ENCODE measurements at regions not wholly inside any gene's neighbourhood (a gene's known extent, or its start where the extent isn't known, plus 50 kb on each side); places are given as distances from the start of the nearest gene placed in this dataset.

DNA sequence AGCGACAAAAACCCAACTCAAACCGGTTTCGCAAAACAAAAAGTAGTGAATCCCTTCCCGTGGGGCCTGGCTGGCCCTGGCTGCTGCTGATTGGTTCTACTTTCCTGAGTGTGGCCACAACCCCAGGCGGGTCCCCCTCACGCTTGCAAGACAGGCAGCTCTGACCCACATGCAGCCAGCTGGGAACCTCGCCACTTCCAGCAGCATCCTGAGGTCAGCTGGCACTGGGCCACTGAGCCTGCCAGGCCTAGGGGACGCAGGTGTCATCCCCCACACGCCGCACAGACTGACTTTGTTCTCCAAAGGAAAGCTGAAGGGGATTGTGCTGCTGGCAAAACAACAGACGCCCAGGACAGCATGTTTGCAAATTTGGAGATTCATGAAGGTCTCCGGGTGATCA lies 111.1 kb downstream of the TPRA1 start:
- DNase-seq (no peak), ATAC-seq (no peak)
- Mint-ChIP-seq H3K36me3 (ENCODE audit: low read depth) (peaks cover 2% of the 10 kb centered on the region), H3K27me3 (peaks cover 69% of the 10 kb centered on the region), H3K4me1 (peaks cover 7% of the 10 kb centered on the region), H3K27ac (no peak overlapping the region), H3K4me3 (no peak overlapping the region)
- no peaks in the 10 kb centered on the region for H3K9me3 ChIP-seq (ENCODE audit: control insufficient read depth, low read length, poor library complexity, severe bottlenecking)

- Mint-ChIP-seq H3K27me3 (peaks cover 67% of the 10 kb centered on the region), H3K36me3 (ENCODE audit: low read depth) (peaks cover 2% of the 10 kb centered on the region)
These were observed 111.6 kb downstream of the TPRA1 start for GRCh38 chr3:127478922-127479321.

DNA sequence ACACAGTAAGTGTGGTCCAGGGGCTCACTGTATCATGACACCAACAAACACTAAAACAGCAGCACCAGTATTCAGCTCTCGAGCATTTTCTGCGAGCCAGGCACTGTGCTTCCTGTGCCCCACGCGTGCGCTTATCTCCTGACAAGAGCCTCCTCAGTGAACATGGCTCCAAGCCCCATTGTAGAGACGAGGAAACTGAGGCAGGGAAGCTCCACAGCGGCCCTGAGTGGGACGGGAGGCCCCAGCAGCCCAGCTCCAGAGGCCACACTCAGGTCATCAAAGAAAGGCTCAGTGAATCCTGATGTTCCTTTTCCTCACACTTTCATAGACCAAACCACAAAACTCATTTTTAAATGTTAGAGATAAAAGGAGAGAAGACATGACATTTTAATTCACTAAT lies 113.1 kb downstream of the TPRA1 start:
- Mint-ChIP-seq H3K36me3 (ENCODE audit: low read depth) (peaks cover 2% of the 10 kb centered on the region), H3K27ac (no peak overlapping the region), H3K27me3 (peaks cover 56% of the 10 kb centered on the region), H3K4me3 (no peak overlapping the region), H3K4me1 (peaks cover 2% of the 10 kb centered on the region)
- ATAC-seq: no peak
- no peaks in the 10 kb centered on the region for H3K9me3 ChIP-seq (ENCODE audit: control insufficient read depth, low read length, poor library complexity, severe bottlenecking)
- DNase-seq: no peak

More at GRCh38 chr3:127478922-127479321, 111.6 kb downstream of the TPRA1 start:
- no peak for ATAC-seq
- H3K9me3 ChIP-seq (ENCODE audit: control insufficient read depth, low read length, poor library complexity, severe bottlenecking): no peaks in the 10 kb centered on the region
- H3K4me1 Mint-ChIP-seq: peaks cover 7% of the 10 kb centered on the region
- H3K4me3 Mint-ChIP-seq: no peak overlapping the region
- DNase-seq: no peak
- H3K27ac Mint-ChIP-seq: no peak overlapping the region

- Mint-ChIP-seq H3K27ac (no peak overlapping the region), H3K4me3 (no peak overlapping the region), H3K36me3 (ENCODE audit: low read depth) (peaks cover 2% of the 10 kb centered on the region), H3K4me1 (peaks cover 2% of the 10 kb centered on the region), H3K27me3 (peaks cover 54% of the 10 kb centered on the region)
- ATAC-seq (no peak), DNase-seq (no peak)
- H3K9me3 ChIP-seq (ENCODE audit: control insufficient read depth, low read length, poor library complexity, severe bottlenecking): no peaks in the 10 kb centered on the region
These were observed 113.6 kb downstream of the TPRA1 start for GRCh38 chr3:127476936-127477335.

- peaks cover 2% of the 10 kb centered on the region for H3K4me1 Mint-ChIP-seq
- peaks cover 54% of the 10 kb centered on the region for H3K27me3 Mint-ChIP-seq
- H3K9me3 ChIP-seq (ENCODE audit: control insufficient read depth, low read length, poor library complexity, severe bottlenecking): no peaks in the 10 kb centered on the region
- no peak for DNase-seq
- no peak overlapping the region for H3K4me3 Mint-ChIP-seq
- H3K27ac Mint-ChIP-seq: no peak overlapping the region
- no peak for ATAC-seq
- peaks cover 2% of the 10 kb centered on the region for H3K36me3 Mint-ChIP-seq (ENCODE audit: low read depth)
These were observed 114.4 kb downstream of the TPRA1 start for GRCh38 chr3:127475975-127476705.

GRCh38 chr3:127475391-127475790 lies 115.1 kb downstream of the TPRA1 start:
- Mint-ChIP-seq H3K4me3 (no peak overlapping the region), H3K27me3 (peaks cover 51% of the 10 kb centered on the region), H3K4me1 (peaks cover 2% of the 10 kb centered on the region), H3K36me3 (ENCODE audit: low read depth) (peaks cover 2% of the 10 kb centered on the region), H3K27ac (no peak overlapping the region)
- DNase-seq (no peak), ATAC-seq (no peak)
- H3K9me3 ChIP-seq (ENCODE audit: control insufficient read depth, low read length, poor library complexity, severe bottlenecking): no peaks in the 10 kb centered on the region

GRCh38 chr3:127473244-127474024 lies 117.1 kb downstream of the TPRA1 start:
- Mint-ChIP-seq H3K27me3 (peaks cover 43% of the 10 kb centered on the region), H3K4me3 (no peak overlapping the region), H3K27ac (no peak overlapping the region), H3K36me3 (ENCODE audit: low read depth) (peaks cover 2% of the 10 kb centered on the region), H3K4me1 (peaks cover 2% of the 10 kb centered on the region)
- no peak for DNase-seq
- no peak for ATAC-seq
- no peaks in the 10 kb centered on the region for H3K9me3 ChIP-seq (ENCODE audit: control insufficient read depth, low read length, poor library complexity, severe bottlenecking)

- H3K4me1 Mint-ChIP-seq: peaks cover 2% of the 10 kb centered on the region
- peaks cover 43% of the 10 kb centered on the region for H3K27me3 Mint-ChIP-seq
- ATAC-seq (no peak), DNase-seq (no peak)
- peaks cover 5% of the 10 kb centered on the region for H3K36me3 Mint-ChIP-seq (ENCODE audit: low read depth)
- H3K9me3 ChIP-seq (ENCODE audit: control insufficient read depth, low read length, poor library complexity, severe bottlenecking): no peaks in the 10 kb centered on the region
- H3K27ac Mint-ChIP-seq: no peak overlapping the region
- no peak overlapping the region for H3K4me3 Mint-ChIP-seq
These were observed 118.0 kb downstream of the TPRA1 start for GRCh38 chr3:127472506-127472905.

- DNase-seq: no peak
- H3K27ac Mint-ChIP-seq: no peak overlapping the region
- peaks cover 3% of the 10 kb centered on the region for H3K36me3 Mint-ChIP-seq (ENCODE audit: low read depth)
- H3K9me3 ChIP-seq (ENCODE audit: control insufficient read depth, low read length, poor library complexity, severe bottlenecking): no peaks in the 10 kb centered on the region
- no peak for ATAC-seq
- H3K27me3 Mint-ChIP-seq: peaks cover 40% of the 10 kb centered on the region
- peaks cover 2% of the 10 kb centered on the region for H3K4me1 Mint-ChIP-seq
- H3K4me3 Mint-ChIP-seq: no peak overlapping the region
These were observed 119.4 kb downstream of the TPRA1 start for GRCh38 chr3:127471142-127471541.

- no peak overlapping the region for H3K27ac Mint-ChIP-seq
- peaks cover 3% of the 10 kb centered on the region for H3K36me3 Mint-ChIP-seq (ENCODE audit: low read depth)
- H3K9me3 ChIP-seq (ENCODE audit: control insufficient read depth, low read length, poor library complexity, severe bottlenecking): no peaks in the 10 kb centered on the region
- ATAC-seq (no peak), DNase-seq (no peak)
- no peak overlapping the region for H3K4me3 Mint-ChIP-seq
- peaks cover 41% of the 10 kb centered on the region for H3K27me3 Mint-ChIP-seq
- H3K4me1 Mint-ChIP-seq: peaks cover 1% of the 10 kb centered on the region
These were observed 120.8 kb downstream of the TPRA1 start for GRCh38 chr3:127469760-127470159.

DNA sequence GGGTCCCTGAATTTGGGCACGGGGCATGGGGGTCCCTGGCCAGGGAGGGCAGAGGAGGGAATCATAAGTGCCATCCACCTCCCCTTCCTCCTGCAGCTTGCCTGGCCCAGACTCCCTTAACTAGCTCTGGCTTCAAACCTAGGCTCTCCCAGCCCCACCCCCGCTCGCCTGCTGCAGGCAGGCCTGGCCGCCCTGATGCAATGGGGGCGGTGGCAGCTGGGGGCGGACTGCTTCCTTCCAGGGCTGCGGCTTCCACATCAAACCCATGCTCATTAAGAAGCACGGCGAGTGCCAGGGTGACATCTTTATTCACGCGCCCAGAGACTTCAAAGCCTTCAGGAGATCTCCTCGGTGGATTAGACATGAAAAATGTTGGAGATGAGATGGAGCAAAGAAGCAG lies 123.1 kb downstream of the TPRA1 start:
- Mint-ChIP-seq H3K36me3 (ENCODE audit: low read depth) (peaks cover 3% of the 10 kb centered on the region), H3K27me3 (peaks cover 45% of the 10 kb centered on the region), H3K27ac (no peak overlapping the region), H3K4me1 (no peaks in the 10 kb centered on the region), H3K4me3 (no peak overlapping the region)
- no peaks in the 10 kb centered on the region for H3K9me3 ChIP-seq (ENCODE audit: control insufficient read depth, low read length, poor library complexity, severe bottlenecking)
- ATAC-seq (no peak), DNase-seq (no peak)

DNA sequence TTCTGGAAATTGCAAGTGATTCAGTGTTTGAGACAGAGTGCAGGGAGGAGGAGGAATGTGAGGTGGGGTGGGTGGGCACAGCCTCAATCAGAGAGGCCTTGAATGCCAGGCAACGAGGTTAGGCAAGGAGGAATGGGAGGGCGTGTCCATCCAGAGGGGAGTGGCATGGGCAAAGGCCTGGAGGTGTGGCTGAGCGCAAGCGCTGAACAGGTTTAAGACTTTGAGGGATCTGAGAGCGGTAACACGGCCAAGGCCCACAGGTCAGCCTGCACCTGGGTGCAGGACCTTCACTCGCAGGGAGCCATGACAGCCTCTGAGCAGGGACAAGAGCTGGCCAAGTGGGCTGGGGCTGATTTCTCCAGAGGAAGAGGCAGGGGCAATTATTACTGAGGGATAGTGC lies 125.9 kb downstream of the TPRA1 start:
- no peak for ATAC-seq
- H3K27ac Mint-ChIP-seq: no peak overlapping the region
- H3K36me3 Mint-ChIP-seq (ENCODE audit: low read depth): peaks cover 3% of the 10 kb centered on the region
- peaks cover 57% of the 10 kb centered on the region for H3K27me3 Mint-ChIP-seq
- H3K9me3 ChIP-seq (ENCODE audit: control insufficient read depth, low read length, poor library complexity, severe bottlenecking): no peaks in the 10 kb centered on the region
- DNase-seq: no peak
- no peak overlapping the region for H3K4me3 Mint-ChIP-seq
- H3K4me1 Mint-ChIP-seq: no peaks in the 10 kb centered on the region

DNA sequence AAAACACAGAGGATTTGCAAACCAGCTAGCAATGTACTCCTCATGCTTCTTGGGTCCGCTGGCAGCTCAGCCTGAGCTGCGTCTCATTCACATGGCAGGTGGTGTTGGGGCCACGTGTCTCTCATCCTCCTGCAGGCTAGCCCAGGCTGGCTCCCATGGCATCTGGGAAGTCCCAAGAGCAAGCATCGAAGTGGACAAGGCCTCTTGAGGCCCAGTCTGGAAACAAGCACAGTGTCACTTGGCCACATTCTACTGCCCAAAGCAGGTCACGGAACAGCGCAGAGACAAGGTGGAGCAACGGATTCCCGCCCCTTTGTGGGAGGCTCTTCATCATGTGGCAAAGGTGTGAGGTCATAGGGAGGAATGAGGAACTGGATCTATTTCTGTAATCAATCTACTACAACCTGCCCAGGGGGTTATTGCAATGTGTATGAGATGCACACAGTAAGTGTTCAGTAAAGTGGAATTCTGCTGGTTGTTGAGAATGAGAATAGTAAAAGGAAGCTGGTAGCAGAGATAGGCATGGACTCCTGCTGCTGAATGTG lies 128.3 kb downstream of the TPRA1 start:
- no peaks in the 10 kb centered on the region for H3K9me3 ChIP-seq (ENCODE audit: control insufficient read depth, low read length, poor library complexity, severe bottlenecking)
- ATAC-seq (no peak), DNase-seq (no peak)
- Mint-ChIP-seq H3K27ac (no peak overlapping the region), H3K4me1 (no peaks in the 10 kb centered on the region), H3K27me3 (peaks cover 73% of the 10 kb centered on the region), H3K36me3 (ENCODE audit: low read depth) (no peaks in the 10 kb centered on the region), H3K4me3 (no peak overlapping the region)
